ENCODE measurements at regions not wholly inside any gene's neighbourhood (a gene's known extent, or its start where the extent isn't known, plus 50 kb on each side); places are given as distances from the start of the nearest gene placed in this dataset.

- DNase-seq (no peak), ATAC-seq (no peak)
- intact Hi-C loops (cut with micrococcal nuclease), result no loop called here
These were observed 1231.4 kb upstream of the MIR17HG start for GRCh38 chr13:90116121-90116520.

GRCh38 chr13:90118467-90119071, 1228.9 kb upstream of the MIR17HG start:
- intact Hi-C loops (cut with micrococcal nuclease), result no loop called here
- ATAC-seq (no peak), DNase-seq (no peak)

GRCh38 chr13:90120026-90120425, 1227.5 kb upstream of the MIR17HG start:
- no peak for ATAC-seq
- intact Hi-C loops (cut with micrococcal nuclease), result no loop called here
- no peak for DNase-seq

GRCh38 chr13:90121784-90122183, 1225.7 kb upstream of the MIR17HG start:
- intact Hi-C loops (cut with micrococcal nuclease), result no loop called here
- no peak for ATAC-seq
- no peak for DNase-seq

GRCh38 chr13:90122531-90122930, 1225.0 kb upstream of the MIR17HG start:
- ATAC-seq (no peak), DNase-seq (no peak)
- intact Hi-C loops (cut with micrococcal nuclease), result no loop called here

- DNase-seq, result no peak
These were observed 1211.9 kb upstream of the MIR17HG start for GRCh38 chr13:90135558-90135957.

GRCh38 chr13:90142251-90142650, 1205.2 kb upstream of the MIR17HG start:
- intact Hi-C loops (cut with micrococcal nuclease), result no loop called here
- ATAC-seq (no peak), DNase-seq (no peak)

More at GRCh38 chr13:90135558-90135957, 1211.9 kb upstream of the MIR17HG start:
- no peak for ATAC-seq
- intact Hi-C loops (cut with micrococcal nuclease), result no loop called here

GRCh38 chr13:90154311-90154960, 1193.1 kb upstream of the MIR17HG start:
- intact Hi-C loops (cut with micrococcal nuclease), result no loop called here
- DNase-seq, result no peak
- ATAC-seq, result no peak

GRCh38 chr13:90156390-90156789, 1191.1 kb upstream of the MIR17HG start:
- no peak for ATAC-seq
- DNase-seq, result no peak
- intact Hi-C loops (cut with micrococcal nuclease), result no loop called here

- intact Hi-C loops (cut with micrococcal nuclease), result no loop called here
- no peak for ATAC-seq
These were observed 1178.5 kb upstream of the MIR17HG start for GRCh38 chr13:90168953-90169352.

GRCh38 chr13:90170208-90170607, 1177.3 kb upstream of the MIR17HG start:
- intact Hi-C loops (cut with micrococcal nuclease), result no loop called here
- DNase-seq, result no peak
- ATAC-seq, result no peak

More at GRCh38 chr13:90168953-90169352, 1178.5 kb upstream of the MIR17HG start:
- DNase-seq, result no peak

- ATAC-seq (no peak), DNase-seq (no peak)
- intact Hi-C loops (cut with micrococcal nuclease), result no loop called here
These were observed 1175.8 kb upstream of the MIR17HG start for GRCh38 chr13:90171649-90172048.

- DNase-seq (no peak), ATAC-seq (no peak)
- intact Hi-C loops (cut with micrococcal nuclease), result no loop called here
These were observed 1170.0 kb upstream of the MIR17HG start for GRCh38 chr13:90177512-90177911.

- intact Hi-C loops (cut with micrococcal nuclease), result no loop called here
- no peak for DNase-seq
- ATAC-seq, result no peak
These were observed 1163.1 kb upstream of the MIR17HG start for GRCh38 chr13:90184355-90184754.

GRCh38 chr13:90185734-90186133, 1161.8 kb upstream of the MIR17HG start:
- DNase-seq (no peak), ATAC-seq (no peak)
- intact Hi-C loops (cut with micrococcal nuclease), result no loop called here

- intact Hi-C loops (cut with micrococcal nuclease), result no loop called here
- ATAC-seq (no peak), DNase-seq (no peak)
These were observed 1159.8 kb upstream of the MIR17HG start for GRCh38 chr13:90187478-90188350.

GRCh38 chr13:90188351-90188636, 1159.2 kb upstream of the MIR17HG start:
- DNase-seq (no peak), ATAC-seq (no peak)
- intact Hi-C loops (cut with micrococcal nuclease), result no loop called here

GRCh38 chr13:90197722-90198121, 1149.8 kb upstream of the MIR17HG start:
- intact Hi-C loops (cut with micrococcal nuclease), result no loop called here
- ATAC-seq, result no peak
- DNase-seq, result no peak

- DNase-seq (peak; percentile 34), ATAC-seq (peak; percentile 97)
- intact Hi-C loops (cut with micrococcal nuclease), result no loop called here
These were observed 1146.3 kb upstream of the MIR17HG start for GRCh38 chr13:90201202-90201601.

- intact Hi-C loops (cut with micrococcal nuclease), result no loop called here
- DNase-seq, result no peak
- peak; percentile 86 for ATAC-seq
These were observed 1145.6 kb upstream of the MIR17HG start for GRCh38 chr13:90201676-90202460.
